Type B pancreatic cell (in vitro differentiated cells): ENCODE measurements at regions not wholly inside any gene's neighbourhood (a gene's known extent, or its start where the extent isn't known, plus 50 kb on each side); places are given as distances from the start of the nearest gene placed in this dataset.

Source experiments
- DNase-seq: peaks from one replicate; pipeline ENCODE4 v3.0.0; 2021; ENCODE audit warnings: mixed read lengths; ENCODE audit not compliant: unreplicated experiment; ENCODE audit errors: extremely low spot score
- H3K27ac Mint-ChIP-seq: 2 replicates; pipeline ENCODE4 v1.8.0; 2021; ENCODE audit warnings: mild to moderate bottlenecking, mixed read lengths
- H3K27me3 Mint-ChIP-seq: 2 replicates; pipeline ENCODE4 v1.8.0; 2021; ENCODE audit warnings: mixed read lengths
- H3K36me3 Mint-ChIP-seq: 2 replicates; pipeline ENCODE4 v1.8.0; 2021; ENCODE audit warnings: mixed read lengths
- H3K4me1 Mint-ChIP-seq: one replicate; pipeline ENCODE4 v1.8.0; 2021; ENCODE audit warnings: mixed read lengths; ENCODE audit not compliant: unreplicated experiment
- H3K4me3 Mint-ChIP-seq: 2 replicates; pipeline ENCODE4 v1.8.0; 2021; ENCODE audit warnings: mild to moderate bottlenecking, mixed read lengths
- H3K9me3 Mint-ChIP-seq: 2 replicates; pipeline ENCODE4 v1.8.0; 2021; ENCODE audit warnings: mixed read lengths
- CTCF ChIP-seq: fragments of 200-600 bp; sonication (generic); conservative IDR thresholded peaks from 2 replicates; pipeline ENCODE4 v1.5.0; 2021; ENCODE audit warnings: antibody characterized with exemption, mild to moderate bottlenecking

DNA sequence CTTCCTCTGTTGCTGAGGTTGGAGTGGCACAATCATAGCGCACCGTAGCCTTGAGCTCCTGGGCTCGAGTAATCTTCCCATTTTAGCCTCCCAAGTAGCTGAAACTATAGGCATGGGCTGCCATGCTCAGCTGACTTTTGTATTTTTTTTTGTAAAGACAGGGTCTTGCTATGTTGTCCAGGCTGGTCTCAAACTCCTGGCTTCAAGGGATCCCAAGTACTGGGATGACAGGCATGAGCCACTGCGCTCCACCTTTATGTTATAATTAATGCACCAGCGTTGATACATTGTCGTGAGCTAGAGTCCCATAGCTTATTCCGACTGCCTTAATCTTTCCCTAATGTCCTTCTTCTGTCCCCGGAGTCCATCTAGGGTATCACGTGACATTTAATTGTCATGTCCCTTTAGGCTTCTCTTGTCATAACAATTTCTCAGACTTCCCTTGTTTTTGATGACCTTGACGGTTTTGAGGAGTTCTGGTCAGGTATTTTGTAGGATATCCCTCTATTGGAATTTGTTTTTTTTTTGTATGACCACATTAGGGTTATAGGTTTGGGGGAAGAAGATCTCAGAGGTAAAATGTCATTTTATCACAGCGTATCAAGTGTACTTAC lies 63.9 kb downstream of the CEBPB start:
- Mint-ChIP-seq H3K36me3 (no peaks in the 10 kb centered on the region), H3K4me1 (peaks cover 14% of the 10 kb centered on the region), H3K27ac (peak overlapping the region; percentile 66), H3K9me3 (no peaks in the 10 kb centered on the region), H3K27me3 (no peaks in the 10 kb centered on the region), H3K4me3 (no peak overlapping the region)
- no peak for TF ChIP-seq CTCF
- DNase-seq, result no peak

DNA sequence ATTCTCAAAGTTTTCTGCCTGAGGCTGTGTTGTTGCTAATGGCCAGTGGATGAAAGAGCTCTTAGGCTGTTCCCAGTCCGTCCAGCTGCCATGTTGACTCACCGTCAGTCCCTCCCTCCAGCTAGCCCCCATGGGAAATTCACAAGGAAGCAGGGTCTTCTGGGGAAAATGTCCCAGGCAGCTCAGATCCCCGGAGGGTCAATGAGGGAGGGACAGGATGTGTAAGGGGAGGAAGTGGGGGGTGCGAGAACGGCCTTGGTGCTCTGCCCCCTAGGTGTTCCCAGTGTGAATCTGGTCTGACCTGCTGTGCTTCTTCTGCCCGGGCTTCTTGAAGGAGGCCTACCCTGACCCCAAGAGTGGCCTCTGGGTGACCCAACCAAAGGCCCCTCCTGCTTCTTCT lies 65.9 kb downstream of the CEBPB start:
- Mint-ChIP-seq H3K27me3 (no peaks in the 10 kb centered on the region), H3K9me3 (no peaks in the 10 kb centered on the region), H3K4me1 (peaks cover 27% of the 10 kb centered on the region), H3K4me3 (no peak overlapping the region), H3K36me3 (no peaks in the 10 kb centered on the region), H3K27ac (peak overlapping the region; percentile 44)
- TF ChIP-seq CTCF, result no peak
- no peak for DNase-seq

- Mint-ChIP-seq H3K27me3 (no peaks in the 10 kb centered on the region), H3K4me1 (peaks cover 27% of the 10 kb centered on the region), H3K36me3 (no peaks in the 10 kb centered on the region), H3K4me3 (no peak overlapping the region), H3K9me3 (no peaks in the 10 kb centered on the region), H3K27ac (no peak overlapping the region)
- DNase-seq, result no peak
- no peak for TF ChIP-seq CTCF
These were observed 67.2 kb downstream of the CEBPB start for GRCh38 chr20:50257860-50258259.

DNA sequence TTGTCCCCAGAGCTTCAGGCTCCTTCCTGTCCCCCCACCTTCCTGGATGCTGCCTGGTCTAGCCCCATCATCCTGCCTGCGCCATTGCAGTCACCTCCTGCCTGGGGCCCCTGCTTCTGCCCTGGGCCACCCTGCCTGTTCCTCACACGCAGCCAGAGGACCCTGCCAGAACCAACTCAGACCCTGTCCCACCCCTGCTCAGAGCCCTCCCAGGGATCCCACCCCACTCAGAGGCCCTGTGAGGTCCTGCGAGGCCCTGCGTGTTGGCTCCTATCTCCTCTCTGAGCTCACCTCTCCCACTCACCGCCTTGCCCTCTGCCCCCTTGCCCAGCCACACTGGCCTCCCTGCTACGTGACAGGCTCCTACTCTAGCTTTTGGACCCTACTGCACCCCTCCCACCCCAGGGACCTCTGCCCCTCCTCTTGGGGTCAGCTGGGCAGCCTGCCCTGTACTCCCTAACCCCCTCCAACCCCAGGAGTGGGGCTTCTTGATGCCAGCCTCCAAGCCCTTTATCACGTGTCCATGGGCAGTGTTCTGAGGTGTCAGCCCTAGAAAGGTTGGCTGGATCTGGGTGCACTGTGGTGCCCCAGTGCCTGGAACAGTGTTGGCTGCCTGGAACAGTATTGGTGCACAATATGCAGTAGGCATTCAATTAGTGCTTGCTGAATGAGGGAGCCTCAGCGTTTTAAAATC lies 68.3 kb downstream of the CEBPB start:
- no peak overlapping the region for H3K4me3 Mint-ChIP-seq
- DNase-seq, result no peak
- TF ChIP-seq CTCF, result no peak
- H3K9me3 Mint-ChIP-seq, result no peaks in the 10 kb centered on the region
- no peaks in the 10 kb centered on the region for H3K27me3 Mint-ChIP-seq
- H3K36me3 Mint-ChIP-seq, result no peaks in the 10 kb centered on the region
- H3K27ac Mint-ChIP-seq, result no peak overlapping the region
- peaks cover 27% of the 10 kb centered on the region for H3K4me1 Mint-ChIP-seq

DNA sequence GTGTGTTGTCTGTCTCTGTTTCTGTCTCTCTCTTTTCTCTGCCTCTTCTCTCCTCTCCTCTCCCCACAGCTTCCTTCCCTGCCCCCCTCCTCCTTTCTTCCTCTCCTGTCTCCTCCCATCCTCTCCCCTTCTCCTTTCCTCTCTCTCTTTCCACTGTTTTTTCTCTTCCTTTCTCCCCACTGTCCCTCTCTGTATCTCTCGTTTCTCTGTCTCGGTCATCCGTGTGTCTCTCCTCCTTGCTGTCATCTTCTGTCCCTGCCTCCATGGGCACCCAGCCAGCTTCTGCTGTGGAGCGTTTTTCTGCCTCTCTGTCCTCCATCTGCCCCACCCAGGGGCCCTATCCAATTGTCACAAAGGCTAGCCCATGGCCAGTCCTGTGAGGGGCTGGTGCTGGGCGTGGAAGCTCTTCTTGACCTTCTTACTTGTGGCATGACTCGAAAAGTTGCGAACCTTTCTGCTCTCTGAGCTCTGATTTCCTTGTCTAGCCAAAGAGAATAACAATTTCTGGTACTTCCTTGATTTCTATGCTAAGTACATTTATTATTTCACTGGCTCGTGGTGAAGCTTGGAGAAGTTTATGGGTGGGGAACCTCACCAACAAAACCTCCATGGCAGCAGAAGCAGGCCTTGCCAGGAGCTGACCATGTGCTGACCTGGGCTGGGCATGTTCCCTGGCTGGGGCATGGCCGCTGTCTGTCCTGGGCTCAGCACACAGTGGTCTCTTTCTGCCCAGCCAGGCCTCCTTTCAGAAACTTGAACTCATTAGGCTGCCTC lies 69.3 kb downstream of the CEBPB start:
- Mint-ChIP-seq H3K9me3 (no peaks in the 10 kb centered on the region), H3K27ac (peak overlapping the region; percentile 68), H3K36me3 (no peaks in the 10 kb centered on the region), H3K27me3 (no peaks in the 10 kb centered on the region), H3K4me1 (peaks cover 22% of the 10 kb centered on the region), H3K4me3 (peak overlapping the region; percentile 4)
- DNase-seq, result no peak
- TF ChIP-seq CTCF, result no peak
